ENCODE measurements at regions not wholly inside any gene's neighbourhood (a gene's known extent, or its start where the extent isn't known, plus 50 kb on each side); places are given as distances from the start of the nearest gene placed in this dataset.

DNA sequence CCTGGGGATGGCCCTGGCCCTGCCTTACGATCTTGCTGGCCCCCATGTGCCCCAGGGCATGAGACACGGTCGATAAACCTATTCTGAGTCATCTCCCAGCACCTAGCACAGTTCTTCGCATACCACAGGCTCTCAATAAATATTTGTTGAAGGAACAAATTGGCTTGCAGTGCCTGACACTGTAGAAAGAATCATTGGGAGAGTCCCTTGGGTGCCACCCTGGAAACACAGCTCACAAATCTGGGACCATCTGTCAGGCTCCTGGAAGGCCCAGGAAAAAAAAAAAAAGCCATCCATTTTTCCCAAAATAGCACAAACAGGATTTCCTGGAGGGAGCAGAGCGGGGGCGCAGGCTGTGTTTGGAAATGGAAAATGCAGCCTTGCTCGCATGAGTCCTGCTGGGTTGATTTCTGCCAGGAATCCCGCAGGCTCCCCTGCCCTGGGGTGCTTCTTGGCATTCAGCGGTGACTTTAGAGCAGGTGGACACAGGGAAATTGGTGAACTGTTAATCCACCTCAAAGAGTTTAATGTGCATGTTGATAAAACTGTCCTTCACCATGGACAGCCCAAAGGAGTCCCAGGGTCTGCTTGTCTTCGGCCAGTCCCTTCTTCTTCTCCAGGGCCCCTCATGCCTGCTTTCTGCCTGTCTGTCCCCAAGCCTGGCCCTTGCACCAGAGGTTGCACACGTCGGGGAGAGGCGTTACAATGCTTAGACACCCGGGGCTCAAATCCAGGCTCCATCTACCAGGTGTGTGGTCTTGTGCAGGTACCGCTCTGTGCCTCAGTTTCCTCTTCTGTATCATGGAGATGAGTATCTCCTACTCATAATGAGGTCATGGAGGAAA is 106.1 kb upstream of the RFLNA start:
- TF ChIP-seq FOXP2 (optimal IDR thresholded peaks at IDR 0.05; ENCODE audit: control extremely low read depth, extremely low read length, insufficient read depth) (no peak), EZH2 (IDR thresholded peaks at IDR 0.05) (no peak)
